Mucosa of descending colon (tissue), 3 donors: ENCODE measurements at regions not wholly inside any gene's neighbourhood (a gene's known extent, or its start where the extent isn't known, plus 50 kb on each side); places are given as distances from the start of the nearest gene placed in this dataset.

Experiments used
- ATAC-seq: fragments of 200-7000 bp; cut with Tn5 transposase; one replicate; pipeline ENCODE4 v1.9.1; 2020; ENCODE audit warnings: mild to moderate bottlenecking, moderate library complexity
- DNase-seq, 3 donors: peaks; one replicate each; pipeline ENCODE4 v3.0.0-alpha.2; 2020
- H3K36me3 ChIP-seq: fragments of 200-600 bp; one replicate; pipeline ENCODE4 v1.8.0; 2021; ENCODE audit warnings: low read depth, mild to moderate bottlenecking
- H3K4me1 ChIP-seq: fragments of 200-600 bp; one replicate; pipeline ENCODE4 v1.8.0; 2021; ENCODE audit warnings: low read depth, mild to moderate bottlenecking
- H3K4me3 ChIP-seq: fragments of 200-600 bp; one replicate; pipeline ENCODE4 v1.8.0; 2021; ENCODE audit warnings: mild to moderate bottlenecking
- H3K9me3 ChIP-seq: fragments of 200-600 bp; one replicate; pipeline ENCODE4 v1.8.0; 2021; ENCODE audit warnings: mild to moderate bottlenecking
- CTCF ChIP-seq: fragments of 200-600 bp; IDR thresholded peaks from one replicate; pipeline ENCODE4 v1.8.0; 2022; ENCODE audit warnings: antibody characterized with exemption, mild to moderate bottlenecking
- intact Hi-C, 2 donors: fragments of 100-400 bp; cut with DNase I in 1 of 2; cut with micrococcal nuclease in 1 of 2; formaldehyde crosslinking; loops; one replicate each; pipeline versions ENCODE4 v1.11.0 to v1.11.1; 2022; cut with DNase I, micrococcal nuclease
- donor health status: DM: no; HTN: no; CAD: no; lungs with moderate emphysema.
- donor health status: DM: no; HTN: no; CAD: no.
- donor health status: DM: no; HTN: yes; CAD: no.

GRCh38 chr7:155921086-155921803 lies 109.0 kb upstream of the SHH start:
- H3K4me1 ChIP-seq: peaks cover 11% of the 10 kb centered on the region
- no peak overlapping the region for H3K4me3 ChIP-seq
- DNase-seq: no peak
- ATAC-seq: no peak
- H3K36me3 ChIP-seq: no peaks in the 10 kb centered on the region
- intact Hi-C loops: no loop called here
- TF ChIP-seq CTCF: no peak
- no peaks in the 10 kb centered on the region for H3K9me3 ChIP-seq

GRCh38 chr7:155920068-155920461 lies 107.8 kb upstream of the SHH start:
- no peak for DNase-seq

GRCh38 chr7:155919391-155920067 lies 107.3 kb upstream of the SHH start:
- DNase-seq: peak in 1 of 3 donors; percentile 43
- peaks cover 11% of the 10 kb centered on the region for H3K4me1 ChIP-seq
- no peak overlapping the region for H3K4me3 ChIP-seq
- no peaks in the 10 kb centered on the region for H3K36me3 ChIP-seq
- no peaks in the 10 kb centered on the region for H3K9me3 ChIP-seq
- TF ChIP-seq CTCF: no peak
- ATAC-seq: peak; percentile 2
- intact Hi-C loops: no loop called here

More at GRCh38 chr7:155920068-155920461, 107.8 kb upstream of the SHH start:
- no peak for TF ChIP-seq CTCF
- no peaks in the 10 kb centered on the region for H3K36me3 ChIP-seq
- no peak for ATAC-seq
- no peak overlapping the region for H3K4me3 ChIP-seq
- intact Hi-C loops: no loop called here
- no peaks in the 10 kb centered on the region for H3K9me3 ChIP-seq
- peaks cover 11% of the 10 kb centered on the region for H3K4me1 ChIP-seq

GRCh38 chr7:155918720-155919390 lies 106.6 kb upstream of the SHH start:
- intact Hi-C loops: no loop called here
- DNase-seq (peak; percentile 74 to 86 (median 76)), ATAC-seq (peak; percentile 91)
- Histone ChIP-seq H3K4me3 (no peak overlapping the region), H3K9me3 (no peaks in the 10 kb centered on the region), H3K36me3 (no peaks in the 10 kb centered on the region), H3K4me1 (peaks cover 11% of the 10 kb centered on the region)
- TF ChIP-seq CTCF: no peak

- intact Hi-C loops: no loop called here
- H3K36me3 ChIP-seq: no peaks in the 10 kb centered on the region
- TF ChIP-seq CTCF: no peak
- DNase-seq (no peak), ATAC-seq (no peak)
- no peak overlapping the region for H3K4me3 ChIP-seq
- no peaks in the 10 kb centered on the region for H3K9me3 ChIP-seq
- peaks cover 11% of the 10 kb centered on the region for H3K4me1 ChIP-seq
Measured at GRCh38 chr7:155917836-155918430, 105.7 kb upstream of the SHH start.
